Caco-2 (cell line): ENCODE measurements at regions not wholly inside any gene's neighbourhood (a gene's known extent, or its start where the extent isn't known, plus 50 kb on each side); places are given as distances from the start of the nearest gene placed in this dataset.

Experiments
- BruUV-seq: library from RNA; stranded (reverse); fragments of 400-500 nt; replicated peaks from 2 replicates; lab custom pipeline; 2021; lab: Mats Ljungman, UMichigan
- CTCF ChIA-PET: fragments of 300-600 bp; sonication (Branson Sonifier 250); formaldehyde crosslinking; loops from one replicate; lab custom pipeline; 2022; ENCODE audit warnings: antibody characterized with exemption; lab: Charles Lee
- POLR2A ChIA-PET: fragments of 300-600 bp; sonication (Branson Sonifier 250); formaldehyde crosslinking; loops from one replicate; lab custom pipeline; 2022; ENCODE audit warnings: antibody characterized with exemption; lab: Charles Lee
- DNase-seq, 2 experiments: peaks; one replicate each; pipeline versions ENCODE4 v3.0.0 to v3.0.0-alpha.2; 2020 to 2022
- H3K27me3 ChIP-seq: replicated peaks from 2 replicates; pipeline ENCODE4 v1.6.0; 2011; ENCODE audit warnings: low read length; ENCODE audit not compliant: control insufficient read depth, insufficient read depth
- H3K36me3 ChIP-seq: 2 replicates; pipeline ENCODE4 v1.5.1; 2011; ENCODE audit warnings: low read length; ENCODE audit not compliant: control insufficient read depth, insufficient read depth
- H3K4me1 ChIP-seq: fragments of 250-450 bp; sonication (Bioruptor Pico); 2 replicates; pipeline ENCODE4 v1.5.1; 2020; ENCODE audit warnings: mild to moderate bottlenecking
- H3K4me3 ChIP-seq: 2 replicates; pipeline ENCODE4 v1.5.1; 2011; ENCODE audit warnings: low read depth, mild to moderate bottlenecking, control low read depth, low read length
- H3K9me3 ChIP-seq: fragments of 250-450 bp; sonication (Bioruptor Pico); 2 replicates; pipeline ENCODE4 v1.5.1; 2020; ENCODE audit warnings: mild to moderate bottlenecking, moderate library complexity
- H3K27ac Mint-ChIP-seq: one replicate; pipeline ENCODE4 v1.8.0; 2022; ENCODE audit warnings: mixed read lengths; ENCODE audit not compliant: unreplicated experiment
- H3K27me3 Mint-ChIP-seq: one replicate; pipeline ENCODE4 v1.8.0; 2022; ENCODE audit warnings: mixed read lengths; ENCODE audit not compliant: insufficient read depth, unreplicated experiment
- H3K36me3 Mint-ChIP-seq: one replicate; pipeline ENCODE4 v1.8.0; 2022; ENCODE audit warnings: mild to moderate bottlenecking, mixed read lengths; ENCODE audit not compliant: insufficient read depth, unreplicated experiment
- H3K4me1 Mint-ChIP-seq: one replicate; pipeline ENCODE4 v1.8.0; 2022; ENCODE audit warnings: low read depth, mixed read lengths; ENCODE audit not compliant: unreplicated experiment
- H3K4me3 Mint-ChIP-seq: one replicate; pipeline ENCODE4 v1.8.0; 2022; ENCODE audit warnings: mild to moderate bottlenecking, moderate library complexity, mixed read lengths; ENCODE audit not compliant: unreplicated experiment
- H3K9me3 Mint-ChIP-seq: one replicate; pipeline ENCODE4 v1.8.0; 2022; ENCODE audit warnings: mixed read lengths; ENCODE audit not compliant: unreplicated experiment
- CTCF ChIP-seq, 2 experiments: fragments of 200-600 bp in 1 of 2; IDR thresholded peaks; 1 replicate in 1 of 2; 2 replicates in 1 of 2; pipeline versions ENCODE4 v1.5.1 to v1.8.0; 2011 to 2022; ENCODE audit warnings: antibody characterized with exemption in 1 of 2, control low read depth in 1 of 2, inconsistent platforms in 1 of 2, low read depth in 1 of 2, low read length in 1 of 2, mild to moderate bottlenecking in 1 of 2, moderate library complexity in 1 of 2; ENCODE audit not compliant: insufficient read depth in 1 of 2, severe bottlenecking in 1 of 2, unreplicated experiment in 1 of 2
- intact Hi-C: fragments of 100-400 bp; cut with micrococcal nuclease; formaldehyde crosslinking; loops from one replicate; pipeline ENCODE4 v1.10.0; 2022; ENCODE audit not compliant: unreplicated experiment

- no peaks in the 10 kb centered on the region for H3K9me3 ChIP-seq
- TF ChIP-seq CTCF (IDR thresholded peaks at IDR 0.05; ENCODE audit: insufficient read depth in 1 of 2, low read depth in 1 of 2, low read length in 1 of 2, severe bottlenecking in 1 of 2, unreplicated experiment in 1 of 2), result no peak
- Mint-ChIP-seq H3K27me3 (no peaks in the 10 kb centered on the region), H3K9me3 (no peaks in the 10 kb centered on the region), H3K4me3 (no peak overlapping the region), H3K36me3 (no peaks in the 10 kb centered on the region), H3K4me1 (no peaks in the 10 kb centered on the region), H3K27ac (no peak overlapping the region)
- intact Hi-C loops, result no loop called here
- no peaks in the 10 kb centered on the region for H3K36me3 ChIP-seq
- no peak overlapping the region for H3K4me3 ChIP-seq
- H3K27me3 ChIP-seq, result no peaks in the 10 kb centered on the region
- no peak for DNase-seq
- POLR2A ChIA-PET, result no interaction called here
- BruUV-seq, result no TSS peak
- CTCF ChIA-PET, result no interaction called here
- H3K4me1 ChIP-seq, result peaks cover 7% of the 10 kb centered on the region; the same call in 1 of the 2 replicates
Observed at GRCh38 chr9:95778957-95779356, 96.5 kb upstream of the ERCC6L2 start.

DNA sequence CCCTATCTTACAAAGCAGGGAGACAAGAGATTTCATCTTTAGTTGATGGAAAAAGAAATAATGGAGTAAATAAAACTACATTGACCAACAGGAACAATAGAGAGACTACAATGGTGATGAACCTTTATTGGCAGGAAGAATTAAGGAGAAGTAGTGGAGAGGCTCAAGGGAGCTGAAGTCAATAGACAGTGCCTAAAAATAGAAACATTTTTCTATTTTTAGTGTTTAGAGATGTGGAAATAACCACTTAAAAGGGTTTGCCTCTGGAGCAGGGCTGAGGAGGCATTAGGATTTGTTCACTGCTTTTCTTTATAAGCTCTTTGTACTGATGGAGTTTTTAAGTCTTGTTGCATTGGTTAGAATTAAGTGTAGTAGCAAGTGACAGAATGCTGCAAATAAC, 98.4 kb upstream of the ERCC6L2 start:
- intact Hi-C loops, result no loop called here
- no peak for TF ChIP-seq CTCF (IDR thresholded peaks at IDR 0.05; ENCODE audit: insufficient read depth in 1 of 2, low read depth in 1 of 2, low read length in 1 of 2, severe bottlenecking in 1 of 2, unreplicated experiment in 1 of 2)
- no peaks in the 10 kb centered on the region for H3K27me3 Mint-ChIP-seq
- H3K9me3 Mint-ChIP-seq, result no peaks in the 10 kb centered on the region
- peaks cover 7% of the 10 kb centered on the region for H3K4me1 Mint-ChIP-seq
- no peaks in the 10 kb centered on the region for H3K27me3 ChIP-seq
- ChIA-PET CTCF (no interaction called here), POLR2A (no interaction called here)
- no peaks in the 10 kb centered on the region for H3K9me3 ChIP-seq
- H3K4me1 ChIP-seq, result peaks cover 16% of the 10 kb centered on the region
- no peak overlapping the region for H3K4me3 Mint-ChIP-seq
- H3K27ac Mint-ChIP-seq, result no peak overlapping the region
- no peak for DNase-seq
- no peaks in the 10 kb centered on the region for H3K36me3 Mint-ChIP-seq
- no peaks in the 10 kb centered on the region for H3K36me3 ChIP-seq
- H3K4me3 ChIP-seq, result no peak overlapping the region
- BruUV-seq, result no TSS peak

DNA sequence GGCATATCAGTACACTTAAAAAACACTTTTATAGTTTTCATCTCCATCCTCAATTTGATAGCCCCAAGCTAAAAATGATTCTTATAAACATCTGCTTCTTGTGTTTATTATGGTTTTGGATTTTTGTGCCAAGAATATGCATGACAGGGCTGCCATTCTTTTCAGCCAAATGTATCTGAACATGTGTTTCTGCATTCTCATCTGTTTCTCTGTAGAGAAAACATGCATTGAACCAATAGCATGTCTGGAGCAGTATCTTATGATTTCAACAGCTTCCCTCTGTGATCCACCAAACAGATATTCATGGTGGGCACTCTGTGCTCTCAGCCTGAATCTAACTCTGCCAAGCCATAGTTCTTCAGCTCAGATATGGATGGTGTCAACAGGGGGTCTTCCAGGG, 99.3 kb upstream of the ERCC6L2 start:
- no peak overlapping the region for H3K27ac Mint-ChIP-seq
- H3K27me3 Mint-ChIP-seq, result no peaks in the 10 kb centered on the region
- no peak overlapping the region for H3K4me3 Mint-ChIP-seq
- TF ChIP-seq CTCF (IDR thresholded peaks at IDR 0.05; ENCODE audit: insufficient read depth in 1 of 2, low read depth in 1 of 2, low read length in 1 of 2, severe bottlenecking in 1 of 2, unreplicated experiment in 1 of 2), result no peak
- ChIA-PET CTCF (no interaction called here), POLR2A (no interaction called here)
- no peak for DNase-seq
- intact Hi-C loops, result no loop called here
- Histone ChIP-seq H3K9me3 (no peaks in the 10 kb centered on the region), H3K4me1 (peaks cover 26% of the 10 kb centered on the region), H3K36me3 (no peaks in the 10 kb centered on the region), H3K27me3 (no peaks in the 10 kb centered on the region), H3K4me3 (no peak overlapping the region)
- H3K36me3 Mint-ChIP-seq, result no peaks in the 10 kb centered on the region
- H3K9me3 Mint-ChIP-seq, result no peaks in the 10 kb centered on the region
- no TSS peak for BruUV-seq
- H3K4me1 Mint-ChIP-seq, result peaks cover 17% of the 10 kb centered on the region
